Amygdala (tissue), 56 donors: ENCODE measurements at regions not wholly inside any gene's neighbourhood (a gene's known extent, or its start where the extent isn't known, plus 50 kb on each side); places are given as distances from the start of the nearest gene placed in this dataset.

Experiments used
- DNase-seq, 56 donors: peaks; one replicate each; lab custom pipeline; 2025; lab: John Stamatoyannopoulos, UW

DNA sequence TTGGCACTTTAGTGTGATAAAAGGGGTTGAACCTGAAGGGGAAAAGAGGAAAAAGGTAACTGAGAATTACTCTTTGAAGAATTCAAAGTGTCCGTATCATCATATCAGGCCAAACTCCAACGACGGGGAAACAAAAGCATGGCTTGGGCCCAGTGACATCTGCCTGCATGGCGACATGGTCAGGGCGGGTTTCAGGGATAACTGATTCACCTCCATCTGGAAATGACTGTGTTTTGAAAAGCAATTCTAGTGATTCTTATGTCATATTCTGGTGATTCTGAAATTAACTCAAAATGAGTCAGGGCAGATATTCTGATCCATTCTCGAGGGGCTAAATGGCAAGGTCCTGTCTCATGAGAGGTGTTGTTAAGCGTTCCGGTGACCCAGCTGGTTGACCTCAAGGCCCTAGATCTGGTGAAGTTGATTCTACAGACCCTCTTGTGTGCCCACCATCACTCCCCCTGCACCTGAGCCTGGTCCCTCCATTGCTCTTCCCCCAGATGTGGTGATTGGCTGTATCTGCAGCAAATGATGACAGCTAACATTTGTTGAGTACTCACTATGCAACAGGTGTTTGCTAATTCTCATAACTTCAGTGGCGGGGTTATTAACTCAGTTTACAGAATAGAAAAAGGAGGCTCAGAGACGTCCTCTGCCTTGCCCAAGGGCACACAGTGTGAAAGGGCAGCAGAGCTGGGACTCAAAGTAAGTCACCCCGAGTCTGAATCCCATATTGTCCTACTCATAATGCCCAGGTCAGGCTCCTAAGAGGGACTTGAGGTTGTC lies 251.8 kb downstream of the MAF start:
- no peak for DNase-seq

DNA sequence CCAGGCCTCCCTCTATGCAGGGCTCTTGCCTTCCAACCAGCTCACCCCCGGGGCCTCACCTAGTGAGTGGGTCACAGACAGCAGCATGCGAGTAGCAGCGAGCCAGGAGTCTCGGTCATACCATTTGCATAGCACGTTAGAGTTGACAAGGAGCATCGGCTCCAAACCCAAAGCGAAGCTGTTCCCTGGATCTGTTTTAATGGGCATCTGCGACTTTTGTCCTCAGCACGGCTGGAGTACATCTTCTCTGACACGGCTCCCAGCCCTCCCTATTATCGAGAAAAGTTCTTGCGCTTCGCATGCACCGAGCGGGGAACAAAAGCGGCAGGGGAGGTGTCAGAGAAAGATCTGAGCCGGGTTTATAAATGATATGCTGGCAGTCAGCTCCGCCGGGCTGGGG lies 253.3 kb downstream of the MAF start:
- DNase-seq, result no peak

DNA sequence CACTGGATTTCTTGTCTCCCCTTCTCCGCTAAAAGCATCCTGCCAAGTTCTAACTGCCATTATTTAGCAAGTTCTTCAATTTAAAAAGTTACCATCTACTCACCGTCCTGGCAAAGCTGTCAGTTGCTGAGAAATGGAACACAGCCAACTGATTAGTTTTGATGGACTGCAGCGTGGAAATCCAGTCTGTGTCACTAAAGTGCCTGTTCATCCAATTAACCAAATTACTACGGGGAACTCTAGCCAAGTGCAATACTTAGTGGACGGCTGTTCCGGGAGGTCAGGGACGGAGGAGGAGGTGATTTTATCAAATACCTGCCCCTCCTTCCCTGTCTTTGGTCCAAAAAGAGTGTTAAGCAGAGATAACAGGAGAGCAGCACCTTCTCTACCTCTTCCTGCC lies 260.7 kb downstream of the MAF start:
- DNase-seq, result no peak

DNA sequence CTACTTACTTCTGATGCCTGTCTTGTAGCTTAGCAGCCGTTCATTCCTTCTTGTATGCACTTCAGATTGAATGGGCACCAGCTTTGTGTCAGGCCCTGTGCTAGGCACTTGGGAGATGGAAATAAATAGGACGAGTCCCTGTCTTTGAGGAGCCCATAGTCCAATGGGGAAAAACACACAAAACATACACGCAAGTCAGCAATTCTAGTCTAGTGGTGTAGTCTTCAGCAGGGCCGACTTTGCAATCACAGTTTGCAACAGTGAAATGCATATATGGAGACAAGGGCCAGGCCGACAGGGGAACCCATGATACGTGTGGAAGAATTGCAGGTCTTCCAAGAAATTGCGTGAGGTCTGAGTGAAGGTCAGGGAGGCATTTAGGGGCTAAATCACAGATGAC lies 262.6 kb downstream of the MAF start:
- DNase-seq, result no peak

DNA sequence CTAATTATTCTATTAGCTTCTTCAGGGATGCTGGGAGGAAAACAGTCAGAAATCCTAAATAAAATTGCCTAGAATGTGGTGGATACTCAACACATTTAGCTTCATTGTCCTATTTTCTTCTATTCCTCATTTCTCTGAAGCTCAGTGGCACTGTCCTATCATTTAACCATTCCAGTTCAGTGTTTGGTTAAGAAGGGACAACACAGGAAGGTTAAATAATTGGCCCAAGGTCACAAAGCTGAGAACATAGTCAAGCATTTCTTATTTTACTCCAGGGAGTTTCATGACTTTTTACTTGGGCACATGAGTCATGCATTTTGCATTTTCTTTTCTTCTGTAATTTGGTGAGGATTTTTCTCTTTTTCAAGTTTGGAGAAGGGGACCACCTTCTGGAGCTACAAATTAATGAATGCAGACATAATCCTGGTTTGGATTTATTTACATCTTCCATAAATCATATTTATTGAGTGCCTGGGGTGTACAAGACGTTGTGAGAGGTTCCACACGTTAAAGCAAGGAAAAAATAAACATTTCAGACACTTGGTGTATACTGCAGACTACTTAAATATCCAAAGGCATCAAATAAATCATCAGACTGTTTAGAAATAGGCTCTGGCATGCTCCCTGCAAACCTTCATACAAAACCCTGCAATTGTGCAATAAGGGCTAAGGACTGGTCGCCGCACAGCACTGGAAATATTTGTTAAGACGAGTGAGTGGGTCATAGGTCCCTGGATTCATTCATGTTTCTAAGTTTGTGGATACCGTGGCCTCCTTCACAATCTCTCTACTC lies 263.9 kb downstream of the MAF start:
- DNase-seq, result no peak

DNA sequence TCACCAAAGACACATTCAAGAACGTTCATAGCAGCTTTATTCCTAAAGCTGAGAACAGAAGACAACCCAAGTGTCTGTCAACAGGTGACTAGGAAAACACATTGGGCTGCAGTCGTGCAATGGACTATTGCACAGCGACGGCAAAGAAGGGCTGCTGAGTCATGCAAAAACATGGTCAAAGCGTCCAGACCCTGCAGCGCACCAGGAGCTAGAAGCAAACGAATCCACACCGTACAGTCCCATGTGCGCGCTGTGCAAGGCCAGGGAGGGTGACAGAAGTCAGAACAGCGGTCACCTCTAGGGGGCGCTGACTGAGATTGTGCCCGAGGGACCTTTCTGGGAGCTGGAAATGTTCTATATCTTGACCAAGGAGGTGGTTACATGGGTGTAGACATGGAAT lies 266.4 kb downstream of the MAF start:
- peak in 1 of 56 donors; percentile 3 for DNase-seq

DNA sequence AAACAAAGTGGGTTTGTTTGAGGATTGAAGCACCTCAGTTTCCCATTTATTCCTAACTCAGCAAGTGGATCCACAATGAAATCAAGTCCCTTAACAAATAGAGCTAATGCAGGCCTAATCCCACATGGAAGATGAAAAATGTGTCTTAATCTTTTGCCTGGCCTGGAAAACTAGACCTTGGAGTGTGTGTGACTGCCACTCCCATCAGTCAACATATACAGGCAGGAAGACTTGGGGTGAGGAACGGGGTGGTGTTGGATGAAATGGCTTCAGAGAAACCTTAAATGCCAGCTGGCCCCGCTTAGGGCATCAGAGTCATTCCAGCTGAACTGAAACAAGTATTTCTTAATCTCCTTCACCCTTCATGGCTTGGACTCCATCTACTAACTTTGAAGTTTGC lies 269.5 kb downstream of the MAF start:
- no peak for DNase-seq

DNA sequence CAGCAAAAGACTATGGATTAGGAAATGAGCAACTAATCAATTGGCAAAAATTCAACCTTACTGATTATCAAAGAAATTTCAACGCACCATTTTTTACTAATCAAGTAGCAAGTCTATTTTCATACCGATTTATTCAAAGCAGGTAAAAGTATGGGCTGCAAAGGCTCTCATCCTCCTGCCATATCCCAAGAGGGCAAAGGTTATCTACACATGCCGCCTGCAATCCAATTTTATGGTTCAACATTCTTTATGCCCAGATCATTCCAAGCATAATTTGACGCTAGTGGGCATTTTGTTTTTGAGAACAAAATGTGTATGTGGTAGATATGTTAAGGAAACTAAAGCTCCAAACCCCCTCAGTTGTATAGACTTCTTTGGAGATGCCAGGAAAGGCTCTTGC lies 270.6 kb downstream of the MAF start:
- no peak for DNase-seq

DNA sequence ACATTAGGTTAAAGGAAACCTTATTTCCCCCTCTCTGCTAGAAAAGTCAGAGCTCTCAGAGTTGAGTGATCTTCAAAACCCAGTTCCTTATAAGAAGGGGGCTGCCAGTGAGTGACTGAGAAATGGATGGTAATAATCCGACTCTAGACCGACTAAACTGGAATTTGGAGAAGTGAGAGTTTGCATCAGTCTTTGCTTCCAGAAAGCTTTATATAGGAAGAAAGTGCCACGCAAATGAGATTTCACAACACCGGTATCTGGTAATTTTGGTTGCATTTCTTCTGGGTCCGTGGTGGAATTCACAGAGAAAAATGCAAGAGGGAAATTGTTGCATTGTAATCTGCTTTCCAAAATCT lies 271.4 kb downstream of the MAF start:
- DNase-seq, result no peak

DNA sequence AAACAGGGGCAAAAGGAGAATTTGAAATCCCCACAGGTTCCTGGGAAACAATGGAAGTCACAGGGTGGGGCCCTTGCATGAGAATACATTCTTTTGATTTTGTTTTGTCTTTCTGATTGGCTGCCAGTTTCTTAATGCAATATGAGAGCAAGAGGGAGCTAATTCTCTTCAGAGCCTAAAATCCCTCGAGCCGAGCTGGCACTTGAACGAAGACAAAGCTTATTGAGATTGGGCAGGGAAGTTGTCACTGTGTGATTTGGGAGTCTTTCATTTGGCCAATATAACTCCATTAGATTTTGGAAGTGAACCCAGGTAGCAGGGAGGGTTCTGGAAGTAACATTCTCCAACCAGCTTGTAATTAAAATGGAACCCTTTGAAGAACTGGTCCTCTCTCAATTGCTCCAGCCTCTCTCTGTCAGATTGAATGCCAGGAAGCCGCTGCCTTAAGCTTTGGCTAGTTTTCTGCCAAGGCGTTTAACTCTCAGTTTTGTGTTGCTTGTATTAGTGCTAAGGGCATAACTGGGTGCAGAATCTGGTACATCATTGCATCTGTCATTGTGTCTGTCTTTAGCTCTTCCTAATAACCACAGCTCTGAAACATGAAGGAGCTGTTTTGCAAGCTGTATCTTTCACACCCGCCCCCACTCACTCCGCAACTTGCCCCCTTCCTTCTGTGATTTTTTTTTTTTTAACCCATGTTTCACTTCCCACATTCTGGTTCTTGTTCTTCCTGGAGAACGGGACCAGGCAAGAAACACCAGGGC lies 272.0 kb downstream of the MAF start:
- DNase-seq, result peak in 13 of 56 donors; percentile 7 to 67 (median 30)

DNA sequence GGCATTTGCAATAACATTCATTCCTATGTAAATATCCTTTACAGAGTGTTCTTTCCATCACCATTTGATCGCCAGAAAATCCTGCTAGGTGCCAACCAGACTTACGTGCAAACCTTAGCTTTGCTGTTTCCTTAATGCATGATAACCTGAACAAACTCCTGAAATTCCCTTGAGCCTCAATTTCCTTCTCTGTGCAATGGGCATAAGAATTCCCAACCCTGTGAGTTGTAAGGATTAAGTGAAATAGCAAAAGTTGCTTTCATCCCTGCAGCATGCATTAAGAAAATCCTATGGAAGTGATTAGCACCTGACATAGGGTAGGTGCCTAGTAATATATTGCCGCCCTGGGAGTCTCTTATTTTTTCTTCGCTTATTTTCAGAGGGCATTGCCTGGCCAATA lies 272.7 kb downstream of the MAF start:
- DNase-seq, result no peak

DNA sequence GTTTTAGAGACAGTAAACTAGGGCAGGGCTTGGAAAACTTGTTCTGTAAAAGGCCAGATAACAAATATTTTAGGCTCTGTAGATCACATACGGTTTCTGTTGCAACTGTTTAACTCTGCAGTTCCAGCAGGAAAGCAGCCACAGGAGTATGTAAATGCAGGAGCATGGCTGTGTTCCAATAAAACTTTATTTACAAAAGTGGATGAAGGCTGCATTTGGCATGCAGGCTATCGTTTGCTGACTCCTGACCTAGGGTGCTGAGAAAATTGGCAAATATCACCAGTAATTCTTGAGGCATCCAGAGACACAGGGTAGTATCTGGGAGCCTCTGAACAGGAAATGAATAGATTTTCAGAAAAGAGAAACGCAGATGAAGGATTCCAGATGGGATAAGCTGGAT lies 274.0 kb downstream of the MAF start:
- no peak for DNase-seq

DNA sequence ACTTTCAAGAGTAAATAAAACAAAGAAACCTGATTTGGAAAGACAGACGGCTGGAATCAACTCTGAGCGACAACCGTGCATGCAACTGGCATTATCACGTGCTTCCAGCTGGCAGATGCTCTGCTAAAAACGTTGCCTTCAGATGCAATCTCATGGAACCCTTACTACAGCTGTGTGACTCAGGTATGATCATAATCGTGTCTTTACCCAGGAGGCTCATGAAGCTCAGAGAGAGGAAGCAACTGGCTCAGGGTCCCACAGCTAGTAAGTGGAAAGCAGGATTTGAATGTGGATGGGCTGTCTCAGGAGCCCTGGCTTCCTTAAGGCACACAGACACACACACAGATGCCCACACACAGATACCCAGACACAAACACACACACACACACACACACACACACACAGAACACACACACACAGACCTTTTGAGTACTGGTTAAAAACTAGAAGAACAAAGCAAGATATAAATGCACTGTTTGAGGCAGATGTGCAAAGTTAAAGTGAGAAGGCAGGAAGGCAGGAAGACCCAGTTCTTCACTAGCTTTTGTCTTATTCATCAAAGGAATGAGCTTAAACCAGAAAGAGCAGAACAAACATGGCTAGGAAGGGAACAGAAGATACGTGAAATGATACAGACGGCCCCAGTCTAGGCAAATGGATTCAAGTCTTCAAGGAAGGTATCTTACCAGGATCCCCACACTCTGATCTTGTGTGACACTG lies 275.2 kb downstream of the MAF start:
- DNase-seq, result no peak

DNA sequence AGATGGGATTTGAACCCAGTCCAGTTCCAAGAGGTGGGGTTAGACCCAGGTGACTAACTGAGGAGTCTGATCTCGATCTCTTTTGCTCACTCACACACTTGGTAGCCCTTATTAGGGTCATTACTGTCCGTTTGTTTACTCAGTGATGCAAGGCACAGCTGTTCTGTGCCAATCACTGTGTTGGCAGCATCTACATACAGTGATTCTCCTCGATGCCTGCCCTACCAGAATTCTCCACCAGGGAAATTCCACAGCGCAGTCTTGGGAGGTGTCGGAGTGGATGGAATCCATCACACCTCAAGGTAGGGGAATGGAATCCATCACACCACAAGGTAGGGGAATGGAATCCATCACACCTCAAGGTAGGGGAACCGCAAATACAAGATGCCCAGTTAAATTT lies 279.6 kb downstream of the MAF start:
- DNase-seq, result no peak

DNA sequence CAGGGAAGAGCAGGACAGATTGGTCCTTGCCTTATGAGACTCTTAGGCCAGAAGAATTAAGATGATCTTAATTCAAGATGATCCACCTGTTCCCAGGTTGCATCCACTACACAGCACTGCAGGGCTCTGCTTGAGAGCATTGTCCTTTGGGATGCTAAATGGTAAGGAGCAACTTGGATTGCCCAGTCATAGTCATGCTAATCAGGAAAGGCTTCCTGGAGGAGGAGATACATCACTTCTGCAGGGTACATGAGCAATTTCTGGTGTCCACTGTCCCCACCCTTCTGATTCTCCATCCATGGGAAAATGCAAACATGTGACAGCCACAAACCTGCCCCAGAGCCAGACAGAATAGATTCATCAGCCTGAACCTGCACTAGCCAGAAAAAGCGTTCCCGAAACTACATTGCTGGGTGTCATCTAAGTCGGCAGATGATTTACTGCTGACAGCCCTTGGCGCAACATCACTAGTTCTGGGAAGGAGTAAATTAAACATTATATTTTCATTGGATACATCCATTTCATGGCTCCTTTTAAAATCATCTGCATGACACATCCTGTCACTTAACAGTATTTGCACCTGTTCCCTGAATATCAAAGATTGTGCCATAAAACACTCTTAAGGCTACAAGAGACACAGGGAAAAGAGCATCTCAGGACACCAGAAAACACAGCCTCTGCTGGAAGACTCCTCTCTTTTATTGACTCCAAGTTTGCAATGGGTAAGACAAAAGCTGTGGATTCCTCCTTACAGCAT lies 282.2 kb downstream of the MAF start:
- DNase-seq, result no peak

DNA sequence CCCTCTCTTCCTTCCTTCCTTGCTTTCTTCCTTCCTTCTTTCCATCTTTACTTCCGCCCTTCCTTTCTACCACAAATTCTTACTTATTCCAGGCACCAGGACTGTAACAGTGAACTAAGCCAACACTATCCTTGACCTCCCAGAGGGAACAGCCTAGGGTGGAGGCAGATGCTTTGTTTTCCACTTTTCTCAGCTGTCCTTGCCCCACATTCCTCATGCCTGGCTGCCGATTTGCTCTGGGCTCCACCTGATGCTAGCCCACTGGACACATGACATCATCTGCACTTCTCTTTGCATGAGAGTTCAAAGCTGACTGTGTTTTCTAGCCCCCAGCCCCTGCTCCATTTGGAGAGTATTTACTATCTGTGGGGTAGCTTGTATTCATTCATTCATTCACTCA lies 283.0 kb downstream of the MAF start:
- no peak for DNase-seq

DNA sequence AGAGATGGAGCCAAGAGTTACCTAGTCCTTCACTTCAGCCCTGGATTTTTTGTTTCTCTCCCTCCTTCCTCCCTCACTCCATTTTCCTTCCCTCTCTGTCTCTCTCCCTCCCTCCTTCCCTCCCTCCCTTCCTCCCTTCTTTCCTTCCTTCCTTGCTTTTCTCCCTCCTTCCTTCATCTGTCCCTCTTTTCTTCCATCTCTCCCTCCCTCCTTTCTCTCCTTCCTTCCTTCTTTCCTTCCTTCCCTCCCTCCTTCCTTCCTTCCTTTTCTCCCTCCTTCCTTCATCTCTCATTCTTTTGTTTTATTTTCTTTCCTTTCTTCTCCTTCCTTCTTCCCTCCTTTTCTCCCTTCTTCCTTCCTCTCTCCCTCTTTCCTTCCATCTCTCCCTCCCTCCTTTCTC lies 283.5 kb downstream of the MAF start:
- no peak for DNase-seq

DNA sequence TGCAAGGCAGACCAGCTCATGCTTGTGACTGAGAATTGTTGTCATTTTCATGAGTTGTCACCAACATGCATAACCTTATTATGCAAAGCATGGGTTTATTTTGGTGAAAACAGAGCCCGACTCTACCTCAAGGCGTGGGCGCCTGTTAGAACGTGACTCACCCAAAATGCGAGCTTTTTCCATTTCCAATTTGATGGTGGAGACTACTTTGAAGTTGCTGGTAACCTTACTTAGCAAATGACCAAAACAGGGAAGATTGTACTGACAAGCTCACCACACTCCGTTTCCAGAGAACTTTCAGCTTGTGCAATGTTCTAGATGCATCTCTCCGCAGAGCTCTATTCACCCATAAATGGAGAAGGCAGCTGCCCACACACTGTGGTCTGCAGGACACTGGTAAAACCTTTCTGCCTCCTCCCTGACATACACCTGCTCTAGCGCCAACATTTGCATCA lies 284.5 kb downstream of the MAF start:
- DNase-seq, result peak in 3 of 56 donors; percentile 5 to 9 (median 6)

DNA sequence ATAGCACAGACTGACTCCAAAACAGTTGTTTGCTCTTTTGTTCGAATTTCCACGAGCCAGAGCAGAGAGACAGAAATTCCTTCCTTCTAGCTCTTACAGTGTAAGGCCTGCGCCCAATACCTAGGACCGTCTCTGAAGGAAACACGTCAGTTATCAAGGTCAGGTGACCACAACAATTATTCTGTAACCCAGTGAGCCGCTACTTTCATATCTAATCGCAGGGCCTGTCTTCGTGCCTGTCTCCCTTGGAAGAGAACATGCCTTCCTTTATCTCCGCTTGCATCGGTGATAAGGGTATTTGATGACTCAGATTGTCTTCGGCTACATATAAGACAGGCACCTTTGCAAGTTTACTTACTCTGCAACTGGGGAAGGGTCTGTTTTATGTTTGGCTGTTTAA lies 288.0 kb downstream of the MAF start:
- no peak for DNase-seq

DNA sequence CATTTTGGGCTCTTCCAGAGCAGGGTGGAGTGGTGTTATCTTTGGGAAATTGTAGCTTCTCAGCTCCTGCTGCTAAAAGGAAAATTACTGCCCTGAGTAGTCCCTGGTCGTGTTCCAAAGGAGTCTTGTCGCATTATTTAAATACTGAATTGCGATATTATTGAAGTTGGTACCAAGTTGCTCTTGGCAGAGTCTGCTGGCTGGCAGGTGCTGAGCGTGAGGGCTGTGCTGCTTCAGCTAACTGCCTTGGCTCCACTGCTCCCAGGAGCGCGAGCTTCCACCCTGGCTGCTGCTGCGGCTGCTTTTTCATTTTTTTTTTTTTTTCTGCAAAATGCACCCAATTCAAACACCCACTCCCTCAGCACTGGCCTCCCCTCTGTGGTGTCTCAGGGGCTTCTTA lies 289.8 kb downstream of the MAF start:
- DNase-seq, result peak in 4 of 56 donors; percentile 3 to 13 (median 7)
